ENCODE measurements at regions not wholly inside any gene's neighbourhood (a gene's known extent, or its start where the extent isn't known, plus 50 kb on each side); places are given as distances from the start of the nearest gene placed in this dataset.

GRCh38 chr1:101098327-101098726 is 72.7 kb upstream of the DPH5 start:
- TF ChIP-seq CTCF (conservative IDR thresholded peaks at IDR 0.05) = no peak
- no peak for TF ChIP-seq ZFX (IDR thresholded peaks at IDR 0.05)
